Transverse colon (tissue), 4 donors: ENCODE measurements at regions not wholly inside any gene's neighbourhood (a gene's known extent, or its start where the extent isn't known, plus 50 kb on each side); places are given as distances from the start of the nearest gene placed in this dataset.

ENCODE experiments used
- DNase-seq: peaks from one replicate; pipeline ENCODE4 v3.0.0-alpha.2; 2019
- H3K27ac ChIP-seq, 4 donors: fragments of 200-600 bp; sonication (generic); 2 replicates each; pipeline ENCODE4 v1.5.1; 2016 to 2018; ENCODE audit warnings: inconsistent platforms in 4 of 4
- H3K27me3 ChIP-seq: fragments of 200-600 bp; sonication (generic); 2 replicates; pipeline ENCODE4 v1.5.1; 2017; ENCODE audit warnings: inconsistent platforms
- H3K36me3 ChIP-seq, 4 donors: fragments of 200-600 bp; sonication (generic); 2 replicates each; pipeline ENCODE4 v1.5.1; 2017 to 2019; ENCODE audit warnings: inconsistent platforms in 4 of 4
- H3K4me1 ChIP-seq, 4 donors: fragments of 200-600 bp; sonication (generic); 2 replicates each; pipeline ENCODE4 v1.5.1; 2017 to 2020; ENCODE audit warnings: inconsistent platforms in 4 of 4
- H3K4me3 ChIP-seq, 4 donors: fragments of 200-600 bp; sonication (generic); 1 replicate in 1 of 4; 2 replicates in 3 of 4; pipeline versions ENCODE4 v1.5.1 to v1.6.1; 2017 to 2019; ENCODE audit warnings: inconsistent platforms in 4 of 4
- H3K9me3 ChIP-seq, 2 donors: fragments of 200-600 bp; sonication (generic); 2 replicates each; pipeline ENCODE4 v1.5.1; 2017 to 2019; ENCODE audit warnings: inconsistent platforms in 2 of 2
- EP300 ChIP-seq: sonication (generic); formaldehyde crosslinking; IDR thresholded peaks from one replicate; pipeline ENCODE4 v1.6.1; 2017; ENCODE audit warnings: antibody characterized with exemption, low read depth
- POLR2A ChIP-seq: fragments of 450-650 bp; IDR thresholded peaks from one replicate; pipeline ENCODE4 v1.6.1; 2016; ENCODE audit warnings: antibody characterized with exemption, mild to moderate bottlenecking, moderate library complexity
- POLR2AphosphoS5 ChIP-seq, 3 donors: sonication (generic); formaldehyde crosslinking; IDR thresholded peaks; one replicate each; pipeline ENCODE4 v1.6.1; 2016; ENCODE audit warnings: antibody characterized with exemption in 3 of 3
- WGBS, 2 donors: methylation state at CpG; one replicate each; pipeline ENCODE4 v1.1.5; 2018; ENCODE audit warnings: low coverage in 1 of 2; 5-methylcytosine and 5-hydroxymethylcytosine counted together
- in situ Hi-C, 4 donors: fragments of 200-750 bp; cut with MboI; loops; one replicate each; pipeline versions ENCODE4 v1.15.0 to v1.15.1; 2017; ENCODE audit warnings: low sequenced_read_pairs in 3 of 4, low pct_ligation_motif_present in 1 of 4, low pct_unique_long_range_greater_than_20kb in 1 of 4
- intact Hi-C: fragments of 100-400 bp; cut with DNase I; formaldehyde crosslinking; loops from one replicate; pipeline ENCODE4 v1.15.1; 2023; ENCODE audit warnings: low total_unique reads
- TF ChIP-seq, protein P1 (sequence below), 5 experiments: fragments of 200-600 bp in 3 of 5; fragments of 450-650 bp in 2 of 5; sonication (generic) in 3 of 5; IDR thresholded peaks; 1 replicate in 2 of 5; 2 replicates in 3 of 5; pipeline ENCODE4 v1.5.1; 2016 to 2017; ENCODE audit warnings: antibody characterized with exemption in 5 of 5, inconsistent platforms in 3 of 5, mild to moderate bottlenecking in 2 of 5, moderate library complexity in 1 of 5

DNA sequence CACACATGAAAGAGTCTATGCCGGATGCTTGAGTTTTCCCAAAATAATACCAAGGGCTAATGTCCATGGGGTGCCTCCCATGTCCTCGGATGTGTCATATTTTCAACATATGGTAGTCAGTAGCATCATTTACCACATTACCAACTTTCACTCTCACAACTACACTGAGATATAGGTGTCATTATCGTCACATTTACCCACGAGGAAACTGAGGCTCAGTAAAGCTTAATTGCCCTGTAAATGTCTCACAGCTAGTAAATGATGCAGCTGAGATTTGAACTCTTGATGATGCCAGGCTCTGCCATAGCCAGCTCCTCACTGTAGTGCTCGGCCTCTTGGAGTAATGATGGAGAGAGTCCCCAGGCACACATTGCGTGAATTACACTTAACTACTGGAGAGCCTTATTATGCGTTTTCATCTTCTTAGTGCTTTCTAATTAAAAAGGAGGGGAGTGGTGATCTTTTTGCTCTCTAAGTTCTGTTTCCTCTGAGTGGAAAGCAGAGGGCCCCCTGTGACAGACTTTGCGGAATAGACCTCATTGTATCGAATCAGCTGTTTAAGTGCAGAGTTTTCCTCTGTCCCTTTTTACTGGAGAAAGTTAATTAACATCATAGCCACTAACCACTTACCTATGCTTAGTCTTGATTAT is 142.0 kb upstream of the SLCO3A1 start:
- DNase-seq = no peak
- no peaks in the 10 kb centered on the region for H3K36me3 ChIP-seq
- intact Hi-C loops (no loop called here), in situ Hi-C loops (loop anchor here in 2 of 4 donors (10.0 kb wide), 2 partner anchors 353 to 373 kb away; no protein-coding TSS in a partner anchor)
- H3K27me3 ChIP-seq = no peaks in the 10 kb centered on the region
- TF ChIP-seq EP300 (no peak), POLR2A (no peak), POLR2AphosphoS5 (IDR thresholded peaks at IDR 0.05) (no peak)
- TF ChIP-seq, protein P1, sequence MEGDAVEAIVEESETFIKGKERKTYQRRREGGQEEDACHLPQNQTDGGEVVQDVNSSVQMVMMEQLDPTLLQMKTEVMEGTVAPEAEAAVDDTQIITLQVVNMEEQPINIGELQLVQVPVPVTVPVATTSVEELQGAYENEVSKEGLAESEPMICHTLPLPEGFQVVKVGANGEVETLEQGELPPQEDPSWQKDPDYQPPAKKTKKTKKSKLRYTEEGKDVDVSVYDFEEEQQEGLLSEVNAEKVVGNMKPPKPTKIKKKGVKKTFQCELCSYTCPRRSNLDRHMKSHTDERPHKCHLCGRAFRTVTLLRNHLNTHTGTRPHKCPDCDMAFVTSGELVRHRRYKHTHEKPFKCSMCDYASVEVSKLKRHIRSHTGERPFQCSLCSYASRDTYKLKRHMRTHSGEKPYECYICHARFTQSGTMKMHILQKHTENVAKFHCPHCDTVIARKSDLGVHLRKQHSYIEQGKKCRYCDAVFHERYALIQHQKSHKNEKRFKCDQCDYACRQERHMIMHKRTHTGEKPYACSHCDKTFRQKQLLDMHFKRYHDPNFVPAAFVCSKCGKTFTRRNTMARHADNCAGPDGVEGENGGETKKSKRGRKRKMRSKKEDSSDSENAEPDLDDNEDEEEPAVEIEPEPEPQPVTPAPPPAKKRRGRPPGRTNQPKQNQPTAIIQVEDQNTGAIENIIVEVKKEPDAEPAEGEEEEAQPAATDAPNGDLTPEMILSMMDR (IDR thresholded peaks at IDR 0.05) = no peak
- H3K9me3 ChIP-seq = no peaks in the 10 kb centered on the region
- no peaks in the 10 kb centered on the region for H3K4me1 ChIP-seq
- H3K4me3 ChIP-seq = no peak overlapping the region
- 75 to 92% methylated on average over 5 to 9 of the region's 9 CpGs for WGBS, 2 donors
- H3K27ac ChIP-seq = no peak overlapping the region

GRCh38 chr15:91712286-91712685 is 141.2 kb upstream of the SLCO3A1 start:
- Histone ChIP-seq H3K4me3 (no peak overlapping the region), H3K9me3 (no peaks in the 10 kb centered on the region), H3K36me3 (no peaks in the 10 kb centered on the region), H3K4me1 (no peaks in the 10 kb centered on the region), H3K27me3 (no peaks in the 10 kb centered on the region), H3K27ac (no peak overlapping the region)
- in situ Hi-C loops = loop anchor here in 2 of 4 donors (10.0 kb wide), 2 partner anchors 353 to 373 kb away; no protein-coding TSS in a partner anchor
- WGBS, 2 donors = 66 to 79% methylated on average over 3 to 7 of the region's 7 CpGs
- intact Hi-C loops = no loop called here
- no peak for TF ChIP-seq EP300
- TF ChIP-seq POLR2A = no peak
- TF ChIP-seq POLR2AphosphoS5 (IDR thresholded peaks at IDR 0.05) = no peak
- DNase-seq = no peak

DNA sequence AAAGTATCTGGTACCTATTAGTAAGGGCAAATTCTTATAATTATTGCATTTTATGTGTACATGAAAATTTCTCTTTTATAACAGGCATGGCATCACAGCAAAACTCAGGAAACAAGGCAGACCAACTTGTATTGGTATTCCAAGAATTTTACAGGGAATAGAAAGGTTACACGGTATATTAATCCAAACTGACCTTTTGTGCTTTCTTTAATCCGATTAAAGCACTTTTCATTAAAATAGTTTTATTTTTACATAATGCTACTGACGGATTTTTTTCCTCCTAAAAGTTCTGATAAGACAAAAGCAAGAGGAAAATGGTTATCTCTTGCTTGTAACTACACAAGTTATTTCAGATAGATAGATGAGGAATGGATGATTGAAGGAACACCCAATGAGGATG is 137.0 kb upstream of the SLCO3A1 start:
- no peaks in the 10 kb centered on the region for H3K9me3 ChIP-seq
- 74 to 79% methylated on average over 3 of the region's 3 CpGs for WGBS, 2 donors
- TF ChIP-seq POLR2A (no peak), POLR2AphosphoS5 (IDR thresholded peaks at IDR 0.05) (no peak), EP300 (no peak)
- TF ChIP-seq, protein P1 (IDR thresholded peaks at IDR 0.05) = no peak
- H3K27ac ChIP-seq = no peak overlapping the region
- DNase-seq = no peak
- no peaks in the 10 kb centered on the region for H3K27me3 ChIP-seq
- in situ Hi-C loops (loop anchor here in 2 of 4 donors (10.0 kb wide), 2 partner anchors 348 to 368 kb away; no protein-coding TSS in a partner anchor), intact Hi-C loops (no loop called here)
- no peak overlapping the region for H3K4me3 ChIP-seq
- no peaks in the 10 kb centered on the region for H3K4me1 ChIP-seq
- no peaks in the 10 kb centered on the region for H3K36me3 ChIP-seq

DNA sequence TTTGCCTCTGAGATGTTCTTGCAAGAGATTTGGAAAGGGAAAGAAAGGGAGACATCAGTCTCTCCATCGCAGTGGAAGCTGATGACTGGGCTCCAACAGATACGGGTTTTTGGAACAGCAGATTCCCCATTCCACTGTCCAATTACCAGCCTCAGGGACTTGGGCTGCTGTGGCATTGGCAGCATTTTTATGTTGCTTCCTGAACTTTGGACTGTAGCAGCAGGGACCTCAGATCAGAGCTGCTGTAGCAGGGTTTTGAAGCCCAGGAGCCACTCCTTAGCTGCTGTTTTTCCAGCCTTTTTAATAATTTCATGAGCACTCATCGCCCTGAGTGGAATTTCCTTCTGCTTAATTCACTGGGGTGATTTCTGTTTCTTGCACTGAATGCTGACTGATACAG is 135.7 kb upstream of the SLCO3A1 start:
- no peak for DNase-seq
- no peak overlapping the region for H3K4me3 ChIP-seq
- TF ChIP-seq, protein P1 (IDR thresholded peaks at IDR 0.05) = no peak
- TF ChIP-seq POLR2AphosphoS5 (IDR thresholded peaks at IDR 0.05) (no peak), EP300 (no peak), POLR2A (no peak)
- H3K36me3 ChIP-seq = no peaks in the 10 kb centered on the region
- intact Hi-C loops = no loop called here
- 66 to 83% methylated on average over 2 to 3 of the region's 3 CpGs for WGBS, 2 donors
- no peaks in the 10 kb centered on the region for H3K4me1 ChIP-seq
- H3K27ac ChIP-seq = no peak overlapping the region
- H3K27me3 ChIP-seq = no peaks in the 10 kb centered on the region
- in situ Hi-C loops = loop anchor here in 2 of 4 donors (10.0 kb wide), 2 partner anchors 347 to 367 kb away; no protein-coding TSS in a partner anchor
- H3K9me3 ChIP-seq = no peaks in the 10 kb centered on the region
